ENCODE measurements at regions not wholly inside any gene's neighbourhood (a gene's known extent, or its start where the extent isn't known, plus 50 kb on each side); places are given as distances from the start of the nearest gene placed in this dataset.

DNA sequence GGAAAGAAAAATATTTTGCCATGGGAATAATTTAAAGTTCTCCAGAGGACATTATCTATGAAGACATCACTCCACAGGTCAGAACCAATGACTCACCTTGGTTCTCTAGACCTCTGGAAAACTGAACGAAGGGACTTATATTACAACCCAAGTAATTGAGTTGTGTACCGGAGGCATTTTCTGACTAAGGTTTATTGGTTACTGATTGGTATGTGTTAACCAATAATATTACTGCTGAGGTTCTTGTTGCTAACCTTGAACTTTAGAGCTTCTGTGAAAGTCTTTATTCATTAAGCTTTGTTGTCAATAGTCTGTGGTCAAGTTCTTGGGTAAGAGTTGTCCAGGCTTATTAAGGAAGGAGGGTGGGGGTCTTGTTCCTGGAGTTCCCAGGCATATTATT, 78.1 kb upstream of the MTPN start:
- TF ChIP-seq, protein P1, sequence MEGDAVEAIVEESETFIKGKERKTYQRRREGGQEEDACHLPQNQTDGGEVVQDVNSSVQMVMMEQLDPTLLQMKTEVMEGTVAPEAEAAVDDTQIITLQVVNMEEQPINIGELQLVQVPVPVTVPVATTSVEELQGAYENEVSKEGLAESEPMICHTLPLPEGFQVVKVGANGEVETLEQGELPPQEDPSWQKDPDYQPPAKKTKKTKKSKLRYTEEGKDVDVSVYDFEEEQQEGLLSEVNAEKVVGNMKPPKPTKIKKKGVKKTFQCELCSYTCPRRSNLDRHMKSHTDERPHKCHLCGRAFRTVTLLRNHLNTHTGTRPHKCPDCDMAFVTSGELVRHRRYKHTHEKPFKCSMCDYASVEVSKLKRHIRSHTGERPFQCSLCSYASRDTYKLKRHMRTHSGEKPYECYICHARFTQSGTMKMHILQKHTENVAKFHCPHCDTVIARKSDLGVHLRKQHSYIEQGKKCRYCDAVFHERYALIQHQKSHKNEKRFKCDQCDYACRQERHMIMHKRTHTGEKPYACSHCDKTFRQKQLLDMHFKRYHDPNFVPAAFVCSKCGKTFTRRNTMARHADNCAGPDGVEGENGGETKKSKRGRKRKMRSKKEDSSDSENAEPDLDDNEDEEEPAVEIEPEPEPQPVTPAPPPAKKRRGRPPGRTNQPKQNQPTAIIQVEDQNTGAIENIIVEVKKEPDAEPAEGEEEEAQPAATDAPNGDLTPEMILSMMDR (IDR thresholded peaks at IDR 0.05; ENCODE audit: insufficient read depth, low read length, poor library complexity, severe bottlenecking), result no peak
- no peak for TF ChIP-seq EZH2phosphoT487 (conservative IDR thresholded peaks at IDR 0.05; ENCODE audit: low read length)
- Histone ChIP-seq H3K4me2 (ENCODE audit: low read depth, low read length, poor library complexity, severe bottlenecking) (no peak overlapping the region), H3K27ac (ENCODE audit: low read depth, low read length) (no peak overlapping the region), H2AFZ (ENCODE audit: low read depth, low read length, severe bottlenecking) (no peak overlapping the region), H3K79me2 (ENCODE audit: insufficient read depth, low read length) (no peaks in the 10 kb centered on the region), H3K9me2 (replicated peaks; ENCODE audit: insufficient read depth, low read length) (no peaks in the 10 kb centered on the region), H4K20me1 (ENCODE audit: low read depth, low read length) (no peaks in the 10 kb centered on the region), H3K4me3 (ENCODE audit: insufficient read depth, low read length, poor library complexity, severe bottlenecking) (no peak overlapping the region), H3K9me3 (ENCODE audit: insufficient read depth, low read length) (no peaks in the 10 kb centered on the region), H3F3A (ENCODE audit: insufficient read depth) (no peaks in the 10 kb centered on the region), H3K27me3 (ENCODE audit: low read length) (no peaks in the 10 kb centered on the region), H3K9ac (ENCODE audit: low read length) (no peak overlapping the region), H3K36me3 (ENCODE audit: low read length) (no peaks in the 10 kb centered on the region)

DNA sequence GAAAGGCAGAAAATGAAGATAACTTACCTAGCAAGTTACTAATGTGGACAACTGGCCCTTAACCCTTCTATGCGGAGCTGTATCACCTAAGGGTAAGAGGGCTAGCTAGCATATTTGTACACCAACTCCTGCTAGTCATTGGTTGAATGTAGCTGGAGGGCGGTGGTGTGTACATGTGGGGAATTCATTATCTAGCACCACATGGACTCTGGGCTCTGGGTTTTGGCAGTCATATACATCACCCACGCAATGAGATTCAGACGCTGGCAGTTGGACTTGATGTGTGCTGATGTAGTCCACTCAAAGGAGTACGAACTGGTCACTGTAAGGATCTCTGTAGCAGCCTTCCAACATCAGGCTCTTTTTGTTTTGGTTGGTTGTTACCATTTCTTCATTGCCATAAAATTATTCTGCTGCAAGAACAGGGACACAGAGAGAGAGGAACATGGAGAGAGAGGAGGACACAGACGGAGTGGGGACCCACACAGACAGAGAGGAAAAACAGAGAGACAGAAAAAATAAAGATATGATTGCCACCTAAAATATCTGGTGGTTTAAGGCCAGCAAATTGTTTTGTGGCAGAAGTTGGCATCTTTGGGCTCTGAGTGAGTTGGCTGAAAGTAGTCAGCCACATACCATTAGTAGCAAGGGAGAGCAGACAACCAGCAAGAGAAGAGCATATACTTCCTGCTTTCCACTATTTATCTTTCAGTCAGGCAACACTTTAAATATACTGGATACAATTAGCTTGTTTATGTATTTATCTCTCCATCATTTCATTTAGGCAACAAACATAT, 76.7 kb upstream of the MTPN start:
- no peaks in the 10 kb centered on the region for H3K9me3 ChIP-seq (ENCODE audit: insufficient read depth, low read length)
- no peak overlapping the region for H3K4me3 ChIP-seq (ENCODE audit: insufficient read depth, low read length, poor library complexity, severe bottlenecking)
- H2AFZ ChIP-seq (ENCODE audit: low read depth, low read length, severe bottlenecking), result no peak overlapping the region
- H3K27me3 ChIP-seq (ENCODE audit: low read length), result no peaks in the 10 kb centered on the region
- no peaks in the 10 kb centered on the region for H3K79me2 ChIP-seq (ENCODE audit: insufficient read depth, low read length)
- H3F3A ChIP-seq (ENCODE audit: insufficient read depth), result no peaks in the 10 kb centered on the region
- H3K36me3 ChIP-seq (ENCODE audit: low read length), result no peaks in the 10 kb centered on the region
- no peak overlapping the region for H3K4me2 ChIP-seq (ENCODE audit: low read depth, low read length, poor library complexity, severe bottlenecking)
- TF ChIP-seq EZH2phosphoT487 (conservative IDR thresholded peaks at IDR 0.05; ENCODE audit: low read length), result no peak
- TF ChIP-seq, protein P1 (IDR thresholded peaks at IDR 0.05; ENCODE audit: insufficient read depth, low read length, poor library complexity, severe bottlenecking), result no peak
- no peaks in the 10 kb centered on the region for H3K9me2 ChIP-seq (replicated peaks; ENCODE audit: insufficient read depth, low read length)
- H4K20me1 ChIP-seq (ENCODE audit: low read depth, low read length), result no peaks in the 10 kb centered on the region
- no peak overlapping the region for H3K27ac ChIP-seq (ENCODE audit: low read depth, low read length)
- H3K9ac ChIP-seq (ENCODE audit: low read length), result no peak overlapping the region

DNA sequence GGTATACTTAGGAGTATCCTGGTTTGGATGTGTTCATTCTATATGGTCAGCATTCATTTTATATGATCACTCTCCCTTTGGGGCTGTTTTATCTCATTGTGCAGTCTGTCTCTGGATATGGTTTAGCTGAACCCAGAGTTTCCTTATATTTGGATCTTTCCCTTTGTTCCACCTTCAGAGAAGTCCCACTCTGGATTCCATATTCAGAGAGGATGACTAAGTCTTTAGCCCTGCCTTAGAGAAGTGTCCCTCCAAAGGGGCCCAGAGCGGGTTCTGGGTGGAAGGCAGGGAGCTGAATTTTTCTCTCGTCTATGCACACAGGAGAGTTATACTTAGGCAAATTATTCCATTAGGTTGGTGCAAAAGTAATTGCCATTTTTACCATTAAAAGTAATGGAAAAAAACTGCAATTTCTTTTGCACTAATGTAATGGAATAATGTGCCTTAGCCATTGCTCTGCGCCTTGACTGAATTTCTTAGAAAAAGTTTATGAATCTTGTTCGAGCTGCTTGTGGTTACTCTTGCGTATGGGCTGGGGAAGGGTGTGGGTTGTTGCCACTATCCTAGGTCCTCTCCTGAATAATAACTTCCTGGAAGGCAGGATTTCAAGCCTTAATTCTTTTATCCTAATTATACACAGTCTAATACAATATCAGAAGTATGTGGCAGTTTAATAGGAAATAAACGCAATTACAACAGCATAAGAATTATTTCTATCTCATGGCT, 74.2 kb upstream of the MTPN start:
- Histone ChIP-seq H3K9ac (ENCODE audit: low read length) (no peak overlapping the region), H3K4me3 (ENCODE audit: insufficient read depth, low read length, poor library complexity, severe bottlenecking) (no peak overlapping the region), H3K9me3 (ENCODE audit: insufficient read depth, low read length) (no peaks in the 10 kb centered on the region), H3K27me3 (ENCODE audit: low read length) (no peaks in the 10 kb centered on the region), H4K20me1 (ENCODE audit: low read depth, low read length) (no peaks in the 10 kb centered on the region), H2AFZ (ENCODE audit: low read depth, low read length, severe bottlenecking) (no peak overlapping the region), H3K27ac (ENCODE audit: low read depth, low read length) (no peak overlapping the region), H3K9me2 (replicated peaks; ENCODE audit: insufficient read depth, low read length) (no peaks in the 10 kb centered on the region), H3F3A (ENCODE audit: insufficient read depth) (no peaks in the 10 kb centered on the region), H3K4me2 (ENCODE audit: low read depth, low read length, poor library complexity, severe bottlenecking) (no peak overlapping the region), H3K79me2 (ENCODE audit: insufficient read depth, low read length) (no peaks in the 10 kb centered on the region), H3K36me3 (ENCODE audit: low read length) (no peaks in the 10 kb centered on the region)
- no peak for TF ChIP-seq EZH2phosphoT487 (conservative IDR thresholded peaks at IDR 0.05; ENCODE audit: low read length)
- TF ChIP-seq, protein P1 (IDR thresholded peaks at IDR 0.05; ENCODE audit: insufficient read depth, low read length, poor library complexity, severe bottlenecking), result no peak
